ENCODE measurements at regions not wholly inside any gene's neighbourhood (a gene's known extent, or its start where the extent isn't known, plus 50 kb on each side); places are given as distances from the start of the nearest gene placed in this dataset.

DNA sequence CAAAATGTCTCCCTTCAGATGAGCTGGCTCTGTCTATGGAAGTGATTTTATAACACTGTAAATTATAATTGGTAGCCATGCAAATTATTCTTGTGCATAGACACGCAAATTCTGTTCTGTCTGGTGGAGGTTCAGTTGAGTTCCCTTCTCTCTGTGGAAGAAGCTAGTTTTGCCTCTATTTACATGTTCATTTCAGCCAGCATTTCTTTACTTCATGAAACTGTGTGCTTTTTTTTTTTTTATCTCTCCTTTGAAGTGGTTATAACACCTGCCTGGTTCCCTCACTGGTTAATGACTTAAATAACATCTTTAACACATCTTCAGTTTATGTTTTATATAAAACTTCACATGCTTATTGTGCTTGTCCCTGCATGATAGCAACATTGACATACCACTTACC lies 149.4 kb upstream of the FBXL7 start:
- no peaks in the 10 kb centered on the region for H3K79me2 ChIP-seq (ENCODE audit: low read length)
- no peaks in the 10 kb centered on the region for H3K9me3 ChIP-seq (ENCODE audit: insufficient read depth, low read length)
- no peak overlapping the region for H3K9ac ChIP-seq (ENCODE audit: low read length)
- no peak overlapping the region for H3K27ac ChIP-seq (ENCODE audit: low read length)
- TF ChIP-seq EZH2phosphoT487 (IDR thresholded peaks at IDR 0.05; ENCODE audit: low read depth) = no peak
- TF ChIP-seq, protein P1, sequence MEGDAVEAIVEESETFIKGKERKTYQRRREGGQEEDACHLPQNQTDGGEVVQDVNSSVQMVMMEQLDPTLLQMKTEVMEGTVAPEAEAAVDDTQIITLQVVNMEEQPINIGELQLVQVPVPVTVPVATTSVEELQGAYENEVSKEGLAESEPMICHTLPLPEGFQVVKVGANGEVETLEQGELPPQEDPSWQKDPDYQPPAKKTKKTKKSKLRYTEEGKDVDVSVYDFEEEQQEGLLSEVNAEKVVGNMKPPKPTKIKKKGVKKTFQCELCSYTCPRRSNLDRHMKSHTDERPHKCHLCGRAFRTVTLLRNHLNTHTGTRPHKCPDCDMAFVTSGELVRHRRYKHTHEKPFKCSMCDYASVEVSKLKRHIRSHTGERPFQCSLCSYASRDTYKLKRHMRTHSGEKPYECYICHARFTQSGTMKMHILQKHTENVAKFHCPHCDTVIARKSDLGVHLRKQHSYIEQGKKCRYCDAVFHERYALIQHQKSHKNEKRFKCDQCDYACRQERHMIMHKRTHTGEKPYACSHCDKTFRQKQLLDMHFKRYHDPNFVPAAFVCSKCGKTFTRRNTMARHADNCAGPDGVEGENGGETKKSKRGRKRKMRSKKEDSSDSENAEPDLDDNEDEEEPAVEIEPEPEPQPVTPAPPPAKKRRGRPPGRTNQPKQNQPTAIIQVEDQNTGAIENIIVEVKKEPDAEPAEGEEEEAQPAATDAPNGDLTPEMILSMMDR (IDR thresholded peaks at IDR 0.05; ENCODE audit: low read depth, low read length) = no peak
- H3K4me2 ChIP-seq (ENCODE audit: low read length) = no peak overlapping the region
- no peaks in the 10 kb centered on the region for H4K20me1 ChIP-seq (ENCODE audit: insufficient read depth, low read length)
- no peak overlapping the region for H2AFZ ChIP-seq (ENCODE audit: low read depth, low read length)
- no peaks in the 10 kb centered on the region for H3K36me3 ChIP-seq (replicated peaks; ENCODE audit: low read depth, low read length)
- no peaks in the 10 kb centered on the region for H3K4me1 ChIP-seq (ENCODE audit: low read length)
- no peaks in the 10 kb centered on the region for H3K27me3 ChIP-seq (ENCODE audit: low read depth, low read length)
- H3K4me3 ChIP-seq (ENCODE audit: low read length) = no peak overlapping the region

DNA sequence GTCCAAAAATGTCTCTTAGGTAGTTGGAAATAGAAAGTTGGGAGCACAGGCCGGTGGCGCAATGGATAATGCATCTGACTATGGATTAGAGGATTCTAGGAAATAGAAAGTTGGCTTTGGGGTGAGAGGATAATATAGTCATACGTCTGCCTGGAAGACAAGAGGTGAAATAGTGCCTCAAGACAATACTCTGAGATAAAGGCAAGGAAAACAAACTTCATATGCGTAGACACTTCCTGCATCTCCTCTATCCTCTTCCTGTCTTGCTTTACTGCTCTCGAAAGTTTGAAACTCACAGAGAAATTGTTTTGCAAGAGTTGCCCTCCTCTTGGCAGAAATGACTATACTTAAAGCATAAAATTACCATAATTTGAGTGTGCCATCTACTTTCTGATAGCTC lies 153.2 kb upstream of the FBXL7 start:
- TF ChIP-seq EZH2phosphoT487 (IDR thresholded peaks at IDR 0.05; ENCODE audit: low read depth) = no peak
- TF ChIP-seq, protein P1 (IDR thresholded peaks at IDR 0.05; ENCODE audit: low read depth, low read length) = no peak
- H3K9ac ChIP-seq (ENCODE audit: low read length) = no peak overlapping the region
- no peak overlapping the region for H3K4me2 ChIP-seq (ENCODE audit: low read length)

DNA sequence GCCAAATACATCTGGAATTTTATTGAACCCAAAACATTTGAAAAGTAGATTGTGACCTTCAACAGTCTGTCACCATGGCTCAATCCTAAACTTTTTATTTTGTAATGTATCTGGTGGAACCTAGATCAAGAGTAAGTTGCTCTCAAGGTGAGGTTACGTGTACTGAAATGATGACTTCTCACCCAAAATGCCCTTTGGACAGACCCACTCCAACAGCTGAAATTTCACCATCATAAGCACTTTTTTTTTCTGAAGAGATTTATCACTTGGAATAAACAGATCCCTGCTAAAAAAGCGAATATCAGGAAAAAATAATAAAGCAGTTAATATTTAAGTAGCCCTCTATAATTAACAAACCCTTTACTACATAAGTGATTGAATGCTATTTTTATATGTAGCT lies 155.0 kb upstream of the FBXL7 start:
- no peaks in the 10 kb centered on the region for H3K36me3 ChIP-seq (replicated peaks; ENCODE audit: low read depth, low read length)
- no peaks in the 10 kb centered on the region for H3K79me2 ChIP-seq (ENCODE audit: low read length)
- H2AFZ ChIP-seq (ENCODE audit: low read depth, low read length) = no peak overlapping the region
- H3K4me1 ChIP-seq (ENCODE audit: low read length) = no peaks in the 10 kb centered on the region
- TF ChIP-seq, protein P1 (IDR thresholded peaks at IDR 0.05; ENCODE audit: low read depth, low read length) = no peak
- no peak for TF ChIP-seq EZH2phosphoT487 (IDR thresholded peaks at IDR 0.05; ENCODE audit: low read depth)
- H3K4me2 ChIP-seq (ENCODE audit: low read length) = no peak overlapping the region
- no peaks in the 10 kb centered on the region for H4K20me1 ChIP-seq (ENCODE audit: insufficient read depth, low read length)
- H3K9ac ChIP-seq (ENCODE audit: low read length) = no peak overlapping the region
- no peak overlapping the region for H3K27ac ChIP-seq (ENCODE audit: low read length)
- no peaks in the 10 kb centered on the region for H3K27me3 ChIP-seq (ENCODE audit: low read depth, low read length)
- H3K9me3 ChIP-seq (ENCODE audit: insufficient read depth, low read length) = no peaks in the 10 kb centered on the region
- no peak overlapping the region for H3K4me3 ChIP-seq (ENCODE audit: low read length)

More for the DNA sequence above, 153.2 kb upstream of the FBXL7 start:
- H4K20me1 ChIP-seq (ENCODE audit: insufficient read depth, low read length) = no peaks in the 10 kb centered on the region
- H2AFZ ChIP-seq (ENCODE audit: low read depth, low read length) = no peak overlapping the region
- H3K4me1 ChIP-seq (ENCODE audit: low read length) = no peaks in the 10 kb centered on the region
- no peaks in the 10 kb centered on the region for H3K27me3 ChIP-seq (ENCODE audit: low read depth, low read length)
- H3K4me3 ChIP-seq (ENCODE audit: low read length) = no peak overlapping the region
- no peak overlapping the region for H3K27ac ChIP-seq (ENCODE audit: low read length)
- H3K36me3 ChIP-seq (replicated peaks; ENCODE audit: low read depth, low read length) = no peaks in the 10 kb centered on the region
- H3K9me3 ChIP-seq (ENCODE audit: insufficient read depth, low read length) = no peaks in the 10 kb centered on the region
- H3K79me2 ChIP-seq (ENCODE audit: low read length) = no peaks in the 10 kb centered on the region

DNA sequence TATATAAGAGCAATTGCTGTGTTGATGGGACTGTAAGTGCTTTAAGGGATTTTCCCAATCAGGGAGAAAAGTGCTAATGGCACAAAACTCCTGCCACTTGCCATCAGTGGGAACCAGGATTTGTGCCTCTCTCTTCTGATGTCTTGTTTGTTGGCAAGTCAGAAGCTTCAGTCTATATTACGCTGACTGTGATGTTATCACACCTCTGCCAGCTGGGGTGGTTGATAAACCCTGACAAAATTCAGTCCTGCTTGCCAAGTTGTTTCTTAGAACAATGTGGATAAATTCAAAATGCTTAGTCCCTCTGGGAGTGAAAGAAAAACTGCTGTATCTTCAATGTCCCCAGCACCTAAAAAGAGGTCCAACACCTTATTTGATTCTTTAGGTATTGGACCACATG lies 161.4 kb upstream of the FBXL7 start:
- Histone ChIP-seq H2AFZ (ENCODE audit: low read depth, low read length) (no peak overlapping the region), H3K9me3 (ENCODE audit: insufficient read depth, low read length) (no peaks in the 10 kb centered on the region), H3K27me3 (ENCODE audit: low read depth, low read length) (no peaks in the 10 kb centered on the region), H3K9ac (ENCODE audit: low read length) (no peak overlapping the region), H3K36me3 (replicated peaks; ENCODE audit: low read depth, low read length) (no peaks in the 10 kb centered on the region), H3K79me2 (ENCODE audit: low read length) (no peaks in the 10 kb centered on the region), H3K4me2 (ENCODE audit: low read length) (no peak overlapping the region), H3K27ac (ENCODE audit: low read length) (no peak overlapping the region), H3K4me3 (ENCODE audit: low read length) (no peak overlapping the region), H3K4me1 (ENCODE audit: low read length) (no peaks in the 10 kb centered on the region), H4K20me1 (ENCODE audit: insufficient read depth, low read length) (no peaks in the 10 kb centered on the region)
- no peak for TF ChIP-seq EZH2phosphoT487 (IDR thresholded peaks at IDR 0.05; ENCODE audit: low read depth)
- TF ChIP-seq, protein P1 (IDR thresholded peaks at IDR 0.05; ENCODE audit: low read depth, low read length) = no peak

Measured in OCI-LY3 (cell line).